Activated T-helper 1 cell treated with Interleukin-2 at 50 U/mL for 16 hours (primary cell): ENCODE measurements at regions not wholly inside any gene's neighbourhood (a gene's known extent, or its start where the extent isn't known, plus 50 kb on each side); places are given as distances from the start of the nearest gene placed in this dataset.

Experiments
- DNase-seq: peaks from one replicate; pipeline ENCODE4 v3.0.0-alpha.2; 2020; ENCODE audit warnings: low read depth

GRCh38 chr22:22421392-22421791 is 87.2 kb downstream of the ZNF280B start:
- DNase-seq: no peak

GRCh38 chr22:22422629-22423112 is 85.9 kb downstream of the ZNF280B start:
- peak; percentile 25 for DNase-seq

- no peak for DNase-seq
Measured at GRCh38 chr22:22423681-22424080, 84.9 kb downstream of the ZNF280B start.

GRCh38 chr22:22424210-22424800 is 84.2 kb downstream of the ZNF280B start:
- DNase-seq: no peak

GRCh38 chr22:22424956-22425355 is 83.6 kb downstream of the ZNF280B start:
- no peak for DNase-seq

GRCh38 chr22:22425356-22425755 is 83.2 kb downstream of the ZNF280B start:
- no peak for DNase-seq

GRCh38 chr22:22425783-22426624 is 82.5 kb downstream of the ZNF280B start:
- no peak for DNase-seq

GRCh38 chr22:22427542-22428065 is 80.9 kb downstream of the ZNF280B start:
- DNase-seq: no peak

- no peak for DNase-seq
Measured at GRCh38 chr22:22428222-22429098, 80.1 kb downstream of the ZNF280B start.

GRCh38 chr22:22429369-22430108 is 79.0 kb downstream of the ZNF280B start:
- no peak for DNase-seq

- no peak for DNase-seq
Measured at GRCh38 chr22:22430111-22430820, 78.3 kb downstream of the ZNF280B start.

- no peak for DNase-seq
Measured at GRCh38 chr22:22431271-22432220, 77.0 kb downstream of the ZNF280B start.

- no peak for DNase-seq
Measured at GRCh38 chr22:22432479-22432878, 76.1 kb downstream of the ZNF280B start.

GRCh38 chr22:22432937-22433336 is 75.6 kb downstream of the ZNF280B start:
- no peak for DNase-seq

GRCh38 chr22:22433770-22434169 is 74.8 kb downstream of the ZNF280B start:
- DNase-seq: no peak
